Right atrium auricular region (tissue), 2 donors: ENCODE measurements at regions not wholly inside any gene's neighbourhood (a gene's known extent, or its start where the extent isn't known, plus 50 kb on each side); places are given as distances from the start of the nearest gene placed in this dataset.

ENCODE experiments used
- DNase-seq: peaks from one replicate; pipeline ENCODE4 v3.0.0-alpha.2; 2019; ENCODE audit warnings: low spot score
- H3K27ac ChIP-seq, 2 donors: fragments of 200-600 bp; sonication (generic); 1 replicate in 1 of 2; 2 replicates in 1 of 2; pipeline ENCODE4 v1.5.1; 2016 to 2019
- H3K27me3 ChIP-seq, 2 donors: fragments of 200-600 bp; sonication (generic); one replicate each; pipeline versions ENCODE4 v1.5.1 to v1.6.0; 2017 to 2019
- H3K36me3 ChIP-seq: fragments of 200-600 bp; sonication (generic); one replicate; pipeline ENCODE4 v1.5.1; 2016
- H3K4me1 ChIP-seq, 2 donors: fragments of 200-600 bp; sonication (generic); one replicate each; pipeline versions ENCODE4 v1.5.1 to v1.6.0; 2017 to 2019
- H3K4me3 ChIP-seq, 2 donors: fragments of 200-600 bp; sonication (generic); 1 replicate in 1 of 2; 2 replicates in 1 of 2; pipeline ENCODE4 v1.5.1; 2017 to 2019; ENCODE audit warnings: mild to moderate bottlenecking in 1 of 2, moderate library complexity in 1 of 2
- H3K9me3 ChIP-seq, 2 donors: fragments of 200-600 bp; sonication (generic); one replicate each; pipeline ENCODE4 v1.5.1; 2019
- TF ChIP-seq, protein P1 (sequence below), 2 donors: fragments of 200-600 bp; sonication (generic); IDR thresholded peaks; one replicate each; pipeline ENCODE4 v1.5.1; 2019; ENCODE audit warnings: antibody characterized with exemption in 2 of 2

DNA sequence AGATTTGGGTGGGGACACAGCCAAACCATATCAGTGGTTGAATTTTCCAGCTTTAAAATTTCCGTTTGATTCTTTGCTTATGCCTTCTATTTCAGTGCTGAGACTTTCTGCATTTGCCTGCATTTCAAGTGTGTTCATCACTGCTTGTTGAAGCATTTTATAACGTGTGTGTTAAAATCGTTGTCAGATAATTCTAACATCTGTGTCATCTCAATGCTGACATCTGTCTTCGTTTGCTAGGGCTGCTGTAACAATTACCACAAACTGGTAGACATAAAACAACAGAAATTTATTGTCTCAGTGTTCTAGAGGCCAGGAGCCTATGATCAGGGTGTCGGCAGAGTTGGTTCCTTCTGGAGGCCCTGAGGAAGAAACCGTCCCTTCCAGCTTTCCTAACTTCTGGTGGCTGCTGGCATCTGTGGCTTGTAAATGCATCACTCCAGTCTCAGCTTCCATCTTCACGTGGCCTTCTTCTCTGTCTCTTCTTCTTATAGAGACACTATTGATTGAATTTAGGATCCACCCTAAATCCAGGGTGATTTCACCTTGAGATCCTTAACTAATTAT is 71.1 kb upstream of the SDK1 start:
- Histone ChIP-seq H3K36me3 (no peaks in the 10 kb centered on the region), H3K4me1 (peaks cover 0 to 6% of the 10 kb centered on the region in 2 donors), H3K9me3 (no peaks in the 10 kb centered on the region), H3K4me3 (no peak overlapping the region), H3K27ac (no peak overlapping the region), H3K27me3 (no peaks in the 10 kb centered on the region)
- DNase-seq, result peak; percentile 26
- TF ChIP-seq, protein P1, sequence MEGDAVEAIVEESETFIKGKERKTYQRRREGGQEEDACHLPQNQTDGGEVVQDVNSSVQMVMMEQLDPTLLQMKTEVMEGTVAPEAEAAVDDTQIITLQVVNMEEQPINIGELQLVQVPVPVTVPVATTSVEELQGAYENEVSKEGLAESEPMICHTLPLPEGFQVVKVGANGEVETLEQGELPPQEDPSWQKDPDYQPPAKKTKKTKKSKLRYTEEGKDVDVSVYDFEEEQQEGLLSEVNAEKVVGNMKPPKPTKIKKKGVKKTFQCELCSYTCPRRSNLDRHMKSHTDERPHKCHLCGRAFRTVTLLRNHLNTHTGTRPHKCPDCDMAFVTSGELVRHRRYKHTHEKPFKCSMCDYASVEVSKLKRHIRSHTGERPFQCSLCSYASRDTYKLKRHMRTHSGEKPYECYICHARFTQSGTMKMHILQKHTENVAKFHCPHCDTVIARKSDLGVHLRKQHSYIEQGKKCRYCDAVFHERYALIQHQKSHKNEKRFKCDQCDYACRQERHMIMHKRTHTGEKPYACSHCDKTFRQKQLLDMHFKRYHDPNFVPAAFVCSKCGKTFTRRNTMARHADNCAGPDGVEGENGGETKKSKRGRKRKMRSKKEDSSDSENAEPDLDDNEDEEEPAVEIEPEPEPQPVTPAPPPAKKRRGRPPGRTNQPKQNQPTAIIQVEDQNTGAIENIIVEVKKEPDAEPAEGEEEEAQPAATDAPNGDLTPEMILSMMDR (IDR thresholded peaks at IDR 0.05), result no peak

DNA sequence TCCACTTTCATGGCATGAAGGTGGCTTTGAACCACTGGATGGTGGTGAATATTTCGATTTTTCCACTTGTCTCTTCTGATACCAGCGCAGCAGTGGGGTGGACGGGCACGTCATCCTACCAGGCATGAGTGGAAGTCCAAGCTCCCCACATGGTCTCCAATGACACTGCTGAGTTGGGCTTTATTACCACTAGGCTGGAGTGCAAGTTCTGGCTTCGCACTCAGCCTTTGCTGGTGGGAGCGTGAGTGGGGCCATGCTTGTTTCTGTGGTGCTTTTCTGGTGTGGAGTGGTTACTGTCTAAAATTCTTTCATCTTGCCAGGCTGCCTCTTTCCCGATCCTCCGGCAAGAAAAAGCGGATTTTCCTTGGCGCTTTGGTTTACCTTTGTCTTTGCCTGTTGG is 70.1 kb upstream of the SDK1 start:
- Histone ChIP-seq H3K27ac (no peak overlapping the region), H3K36me3 (no peaks in the 10 kb centered on the region), H3K4me3 (no peak overlapping the region), H3K9me3 (peaks cover 0 to 2% of the 10 kb centered on the region in 2 donors), H3K4me1 (peaks cover 0 to 6% of the 10 kb centered on the region in 2 donors), H3K27me3 (no peaks in the 10 kb centered on the region)
- TF ChIP-seq, protein P1 (IDR thresholded peaks at IDR 0.05), result no peak
- peak; percentile 50 for DNase-seq

DNA sequence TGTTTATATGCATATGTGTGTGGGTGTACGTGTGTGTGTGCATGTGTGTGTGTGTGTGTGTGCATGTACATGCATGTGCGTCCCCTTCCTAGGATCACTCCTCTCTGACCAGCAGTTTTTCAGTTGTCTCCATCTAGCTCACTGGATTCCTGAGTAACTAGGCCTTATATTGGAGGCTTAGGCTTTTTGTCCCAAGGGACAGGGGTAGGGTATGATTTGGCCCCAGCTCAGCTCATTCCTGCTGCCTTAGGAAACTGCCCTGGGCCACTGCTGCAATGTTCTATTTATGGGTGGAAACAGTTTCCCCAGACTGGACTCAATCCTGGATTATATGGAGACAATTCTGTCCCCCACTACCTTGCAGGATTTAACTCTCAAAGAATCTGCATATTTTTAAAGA is 68.8 kb upstream of the SDK1 start:
- H3K9me3 ChIP-seq, result peaks cover 0 to 11% of the 10 kb centered on the region in 2 donors
- no peak overlapping the region for H3K4me3 ChIP-seq
- DNase-seq, result peak; percentile 36
- no peak overlapping the region for H3K27ac ChIP-seq
- no peaks in the 10 kb centered on the region for H3K27me3 ChIP-seq
- H3K36me3 ChIP-seq, result no peaks in the 10 kb centered on the region
- H3K4me1 ChIP-seq, result peaks cover 0 to 6% of the 10 kb centered on the region in 2 donors
- TF ChIP-seq, protein P1 (IDR thresholded peaks at IDR 0.05), result no peak

DNA sequence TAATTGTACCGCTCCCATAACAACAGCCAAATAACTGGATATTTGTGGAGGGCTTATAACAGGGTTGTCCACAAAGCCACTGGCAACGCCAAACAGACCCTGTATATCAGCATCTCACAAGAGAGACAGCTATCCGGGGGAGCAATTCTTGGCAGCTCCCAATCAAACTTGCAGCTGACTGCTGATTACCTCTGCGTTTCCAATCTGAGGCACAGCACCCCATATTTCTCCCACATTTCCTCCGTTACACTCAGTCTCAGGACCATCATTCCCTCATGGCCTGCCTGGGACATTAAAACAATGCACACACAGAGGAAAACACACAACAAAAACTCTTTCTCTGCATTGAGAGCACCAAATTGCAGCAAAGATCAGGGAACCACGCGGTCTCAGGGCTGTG is 67.8 kb upstream of the SDK1 start:
- Histone ChIP-seq H3K36me3 (no peaks in the 10 kb centered on the region), H3K27me3 (no peaks in the 10 kb centered on the region), H3K9me3 (peaks cover 0 to 11% of the 10 kb centered on the region in 2 donors), H3K27ac (no peak overlapping the region), H3K4me3 (no peak overlapping the region), H3K4me1 (peaks cover 0 to 6% of the 10 kb centered on the region in 2 donors)
- TF ChIP-seq, protein P1 (IDR thresholded peaks at IDR 0.05), result no peak
- DNase-seq, result no peak

DNA sequence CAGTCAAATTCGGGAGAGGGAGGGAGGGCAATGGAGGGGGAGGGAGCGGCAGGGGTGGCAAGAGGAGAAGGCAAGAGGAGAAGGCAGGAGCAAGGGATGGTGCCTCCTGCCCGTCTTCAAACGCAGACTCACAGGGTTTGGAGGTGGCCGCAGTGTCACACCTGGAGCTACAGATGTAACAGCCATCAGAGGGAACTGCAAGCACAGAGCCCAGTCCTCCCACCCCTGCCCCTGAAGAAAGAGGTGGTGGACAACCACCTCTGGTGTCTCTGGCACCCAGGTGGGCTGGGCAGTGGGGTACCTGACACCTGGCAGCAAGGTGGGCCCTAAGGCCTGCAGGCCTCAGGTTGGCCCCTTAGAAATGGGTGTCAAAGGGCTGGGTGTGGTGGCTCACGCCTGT is 67.0 kb upstream of the SDK1 start:
- H3K9me3 ChIP-seq, result peaks cover 0 to 11% of the 10 kb centered on the region in 2 donors
- no peak for DNase-seq

More for the DNA sequence above, 67.0 kb upstream of the SDK1 start:
- H3K27me3 ChIP-seq, result no peaks in the 10 kb centered on the region
- H3K27ac ChIP-seq, result no peak overlapping the region
- TF ChIP-seq, protein P1 (IDR thresholded peaks at IDR 0.05), result no peak
- no peak overlapping the region for H3K4me3 ChIP-seq
- no peaks in the 10 kb centered on the region for H3K36me3 ChIP-seq
- H3K4me1 ChIP-seq, result peaks cover 0 to 6% of the 10 kb centered on the region in 2 donors
